Breast epithelium (tissue), 4 donors: ENCODE measurements at regions not wholly inside any gene's neighbourhood (a gene's known extent, or its start where the extent isn't known, plus 50 kb on each side); places are given as distances from the start of the nearest gene placed in this dataset.

Source experiments
- DNase-seq, 2 donors: peaks; one replicate each; pipeline ENCODE4 v3.0.0-alpha.2; 2019; ENCODE audit warnings: low spot score in 2 of 2
- H3K27ac ChIP-seq, 2 donors: fragments of 200-600 bp; sonication (generic) in 1 of 2; one replicate each; pipeline ENCODE4 v1.5.1; 2016 to 2019; ENCODE audit warnings: mild to moderate bottlenecking in 1 of 2
- H3K27me3 ChIP-seq, 2 donors: fragments of 200-600 bp; sonication (generic) in 1 of 2; one replicate each; pipeline versions ENCODE4 v1.5.1 to v1.6.0; 2017 to 2019; ENCODE audit warnings: control low read depth in 1 of 2, mild to moderate bottlenecking in 1 of 2
- H3K36me3 ChIP-seq: fragments of 200-600 bp; one replicate; pipeline ENCODE4 v1.5.1; 2019
- H3K4me1 ChIP-seq, 2 donors: fragments of 200-600 bp; sonication (generic); one replicate each; pipeline ENCODE4 v1.5.1; 2016 to 2019; ENCODE audit warnings: control low read depth in 1 of 2
- H3K4me3 ChIP-seq, 3 donors: fragments of 200-600 bp; sonication (generic); 1 replicate in 2 of 3; 2 replicates in 1 of 3; pipeline ENCODE4 v1.5.1; 2016 to 2019; ENCODE audit warnings: mild to moderate bottlenecking in 3 of 3, moderate library complexity in 2 of 3
- H3K9me3 ChIP-seq, 2 donors: fragments of 200-600 bp; sonication (generic) in 1 of 2; one replicate each; pipeline ENCODE4 v1.5.1; 2016 to 2019; ENCODE audit warnings: control low read depth in 1 of 2
- CTCF ChIP-seq, 3 donors: fragments of 450-650 bp; IDR thresholded peaks; one replicate each; pipeline ENCODE4 v1.5.1; 2016 to 2017; ENCODE audit warnings: antibody characterized with exemption in 3 of 3, mild to moderate bottlenecking in 3 of 3, moderate library complexity in 3 of 3
- POLR2A ChIP-seq: fragments of 450-650 bp; IDR thresholded peaks from one replicate; pipeline ENCODE4 v1.6.1; 2016; ENCODE audit warnings: antibody characterized with exemption, mild to moderate bottlenecking, moderate library complexity
- POLR2AphosphoS5 ChIP-seq, 3 donors: sonication (generic); formaldehyde crosslinking; IDR thresholded peaks; one replicate each; pipeline ENCODE4 v1.6.1; 2017; ENCODE audit warnings: antibody characterized with exemption in 3 of 3
- intact Hi-C: fragments of 100-400 bp; cut with DNase I; formaldehyde crosslinking; loops from one replicate; pipeline ENCODE4 v1.15.1; 2023; ENCODE audit warnings: low total_unique reads

GRCh38 chr18:51490417-51490816 lies 292.9 kb upstream of the MEX3C start:
- DNase-seq, result no peak
- H3K4me1 ChIP-seq, result no peaks in the 10 kb centered on the region
- TF ChIP-seq POLR2AphosphoS5 (IDR thresholded peaks at IDR 0.05) (no peak), CTCF (IDR thresholded peaks at IDR 0.05) (no peak), POLR2A (no peak)
- no peaks in the 10 kb centered on the region for H3K36me3 ChIP-seq
- H3K9me3 ChIP-seq, result no peaks in the 10 kb centered on the region
- intact Hi-C loops, result no loop called here
- no peak overlapping the region for H3K4me3 ChIP-seq
- no peak overlapping the region for H3K27ac ChIP-seq
- H3K27me3 ChIP-seq, result no peaks in the 10 kb centered on the region

DNA sequence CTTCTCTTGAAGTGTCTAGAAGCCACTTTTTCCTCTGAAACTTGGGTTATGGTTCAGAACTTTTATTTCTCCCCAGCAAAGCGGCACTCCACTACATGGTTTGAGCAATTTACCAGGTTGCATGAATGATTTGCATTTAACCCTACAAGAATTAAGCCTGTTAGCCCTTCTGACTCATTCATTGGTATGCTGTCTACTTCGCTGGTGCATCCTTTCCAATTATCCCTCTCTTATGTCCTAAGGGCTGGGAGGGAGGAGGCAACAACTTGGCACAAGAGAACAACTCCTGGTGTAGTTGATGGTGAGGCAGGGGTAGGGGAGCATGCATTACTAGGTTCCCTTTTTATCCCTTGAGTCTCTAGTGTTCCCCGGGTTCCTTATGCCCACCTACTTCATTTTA lies 293.4 kb upstream of the MEX3C start:
- Histone ChIP-seq H3K27ac (no peak overlapping the region), H3K9me3 (no peaks in the 10 kb centered on the region), H3K4me3 (no peak overlapping the region), H3K27me3 (no peaks in the 10 kb centered on the region), H3K36me3 (no peaks in the 10 kb centered on the region), H3K4me1 (no peaks in the 10 kb centered on the region)
- TF ChIP-seq POLR2A (no peak), POLR2AphosphoS5 (IDR thresholded peaks at IDR 0.05) (no peak), CTCF (IDR thresholded peaks at IDR 0.05) (no peak)
- DNase-seq, result no peak
- intact Hi-C loops, result no loop called here

- H3K4me3 ChIP-seq, result no peak overlapping the region
- H3K27ac ChIP-seq, result no peak overlapping the region
- DNase-seq, result no peak
- no peaks in the 10 kb centered on the region for H3K27me3 ChIP-seq
- H3K4me1 ChIP-seq, result no peaks in the 10 kb centered on the region
- intact Hi-C loops, result no loop called here
- no peaks in the 10 kb centered on the region for H3K9me3 ChIP-seq
- no peaks in the 10 kb centered on the region for H3K36me3 ChIP-seq
- TF ChIP-seq POLR2AphosphoS5 (IDR thresholded peaks at IDR 0.05) (no peak), POLR2A (no peak), CTCF (IDR thresholded peaks at IDR 0.05) (no peak)
These were observed 294.3 kb upstream of the MEX3C start for GRCh38 chr18:51491678-51492372.

GRCh38 chr18:51498085-51498855 lies 300.8 kb upstream of the MEX3C start:
- H3K36me3 ChIP-seq, result no peaks in the 10 kb centered on the region
- intact Hi-C loops, result no loop called here
- no peak overlapping the region for H3K27ac ChIP-seq
- no peak overlapping the region for H3K4me3 ChIP-seq
- TF ChIP-seq POLR2A (no peak), POLR2AphosphoS5 (IDR thresholded peaks at IDR 0.05) (no peak), CTCF (IDR thresholded peaks at IDR 0.05) (no peak)
- DNase-seq, result peak in 1 of 2 donors; percentile 37
- H3K27me3 ChIP-seq, result no peaks in the 10 kb centered on the region
- no peaks in the 10 kb centered on the region for H3K9me3 ChIP-seq
- no peaks in the 10 kb centered on the region for H3K4me1 ChIP-seq

DNA sequence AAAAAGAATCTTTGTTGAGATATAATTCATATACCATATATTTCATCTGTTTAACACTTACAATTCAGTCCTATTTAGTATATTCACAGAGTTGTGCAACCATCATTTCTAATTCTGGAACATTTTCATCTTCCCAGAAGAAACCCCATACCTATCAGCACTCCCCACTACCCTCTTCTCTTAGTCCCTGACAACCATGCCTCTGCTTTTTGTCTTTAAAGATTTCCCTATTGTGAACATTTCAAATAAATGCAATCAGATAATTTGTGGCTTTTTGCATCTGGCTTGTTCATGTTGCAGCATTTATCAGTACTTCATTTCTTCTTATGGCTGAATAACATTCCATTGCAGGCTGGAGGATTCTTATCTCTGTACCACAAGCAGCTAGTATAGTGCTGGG lies 305.9 kb upstream of the MEX3C start:
- H3K27ac ChIP-seq, result no peak overlapping the region
- DNase-seq, result no peak
- H3K36me3 ChIP-seq, result no peaks in the 10 kb centered on the region
- H3K4me1 ChIP-seq, result no peaks in the 10 kb centered on the region
- TF ChIP-seq POLR2A, result no peak
- no peak for TF ChIP-seq CTCF (IDR thresholded peaks at IDR 0.05)
- TF ChIP-seq POLR2AphosphoS5 (IDR thresholded peaks at IDR 0.05), result no peak
- H3K9me3 ChIP-seq, result peaks cover 0 to 10% of the 10 kb centered on the region in 2 donors
- no peaks in the 10 kb centered on the region for H3K27me3 ChIP-seq
- H3K4me3 ChIP-seq, result no peak overlapping the region
- intact Hi-C loops, result no loop called here
